ENCODE measurements at regions not wholly inside any gene's neighbourhood (a gene's known extent, or its start where the extent isn't known, plus 50 kb on each side); places are given as distances from the start of the nearest gene placed in this dataset.

DNA sequence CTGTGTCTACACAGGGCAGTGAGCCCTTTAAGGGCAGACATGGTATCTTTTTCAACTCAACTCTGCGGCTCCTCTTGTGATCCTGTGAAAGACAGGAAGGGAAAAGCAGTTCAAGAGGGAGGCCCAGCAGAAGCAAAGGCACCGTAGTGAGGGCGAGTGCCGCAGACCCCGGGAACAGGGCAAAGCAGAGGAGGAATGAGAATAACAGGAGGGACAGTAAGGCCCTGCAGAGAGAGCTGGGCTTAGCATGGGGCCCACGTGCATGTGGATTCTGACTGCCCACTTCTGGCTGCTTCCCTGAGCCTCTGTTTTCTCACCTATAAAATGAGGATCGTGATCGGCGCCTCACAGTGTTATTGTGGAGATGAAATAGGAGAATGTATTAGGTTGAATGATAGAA lies 409.3 kb downstream of the PTPRU start:
- TF ChIP-seq ZNF274 (IDR thresholded peaks at IDR 0.05; ENCODE audit: low read depth, low read length) (no peak), SUZ12 (IDR thresholded peaks at IDR 0.05; ENCODE audit: extremely low read depth, insufficient read depth, insufficient read length) (no peak), YY1 (IDR thresholded peaks at IDR 0.05; ENCODE audit: insufficient read depth, insufficient read length) (no peak)

Data from NT2/D1 (cell line).